Limb (tissue), 2 donors: ENCODE measurements at regions not wholly inside any gene's neighbourhood (a gene's known extent, or its start where the extent isn't known, plus 50 kb on each side); places are given as distances from the start of the nearest gene placed in this dataset.
"Not testable (repeated sequence)": the region's sequence is repeated elsewhere in the genome, so short reads cannot be mapped to it uniquely, and the experiment has no call there.

ENCODE experiments used
- DNase-seq, 2 donors: peaks; one replicate each; pipeline ENCODE4 v3.0.0-alpha.2; 2016; ENCODE audit errors: extremely low spot score in 2 of 2

GRCh38 chr14:37650356-37651037, 55.1 kb downstream of the TTC6 start:
- DNase-seq: no peak

GRCh38 chr14:37652042-37652441, 56.6 kb downstream of the TTC6 start:
- no peak for DNase-seq

DNA sequence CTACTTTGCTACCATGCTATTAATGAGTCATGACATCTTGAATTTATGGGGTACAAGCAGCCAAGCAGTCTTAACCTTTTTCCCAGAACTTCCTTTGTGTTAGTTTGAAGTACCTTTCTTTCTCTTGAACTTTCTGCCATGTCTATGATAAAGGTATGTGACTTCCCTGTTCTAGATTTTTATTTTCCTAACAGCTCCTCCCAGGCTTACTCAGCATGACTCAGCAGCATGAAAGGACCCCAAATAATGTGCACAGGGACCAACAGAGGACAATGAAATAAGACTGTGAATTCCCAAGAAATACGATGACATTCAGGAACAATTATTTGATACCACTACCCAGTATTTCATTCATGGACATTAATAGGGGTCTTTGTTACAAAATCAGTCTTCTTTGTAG, 60.0 kb downstream of the TTC6 start:
- no peak for DNase-seq

DNA sequence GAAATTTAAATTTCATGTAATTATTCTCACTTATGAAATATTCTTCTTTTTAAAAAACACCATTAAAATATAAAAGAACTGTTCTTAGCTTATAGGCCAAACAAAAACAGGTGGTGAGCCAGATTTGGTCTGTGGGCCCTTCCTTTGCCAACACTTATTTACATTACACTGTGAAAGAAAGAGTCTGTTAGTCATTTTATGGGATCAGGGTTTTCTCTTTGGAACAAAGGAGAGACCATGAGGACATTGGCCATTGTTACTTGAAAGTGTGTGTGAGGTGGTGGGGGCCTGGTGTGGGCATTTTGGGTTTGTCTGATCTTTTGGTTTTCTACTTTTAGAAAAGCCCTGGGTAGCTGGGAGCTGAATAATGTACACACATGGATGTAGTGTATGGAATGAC, 62.7 kb downstream of the TTC6 start:
- DNase-seq: no peak

DNA sequence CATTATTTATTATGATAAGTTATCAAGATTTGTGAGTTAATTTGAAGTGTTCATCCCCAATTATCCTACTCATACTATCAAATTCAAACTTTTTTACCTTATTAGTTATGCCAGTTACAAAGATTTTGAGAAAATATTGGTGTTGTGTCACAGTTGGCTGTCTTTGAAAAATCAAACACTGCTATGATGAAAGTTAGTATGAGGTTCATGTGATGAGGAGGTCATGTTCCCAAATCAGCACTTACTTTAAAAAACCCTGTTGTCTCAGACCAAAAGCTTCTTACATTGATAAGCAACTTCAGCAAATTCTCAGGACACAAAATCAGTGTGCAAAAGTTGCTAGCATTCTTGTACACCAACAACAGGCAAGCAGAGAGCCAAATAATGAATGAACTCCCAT, 68.1 kb downstream of the TTC6 start:
- no peak for DNase-seq

- DNase-seq: no peak
Observed at GRCh38 chr14:37665479-37665878, 70.0 kb downstream of the TTC6 start.

DNA sequence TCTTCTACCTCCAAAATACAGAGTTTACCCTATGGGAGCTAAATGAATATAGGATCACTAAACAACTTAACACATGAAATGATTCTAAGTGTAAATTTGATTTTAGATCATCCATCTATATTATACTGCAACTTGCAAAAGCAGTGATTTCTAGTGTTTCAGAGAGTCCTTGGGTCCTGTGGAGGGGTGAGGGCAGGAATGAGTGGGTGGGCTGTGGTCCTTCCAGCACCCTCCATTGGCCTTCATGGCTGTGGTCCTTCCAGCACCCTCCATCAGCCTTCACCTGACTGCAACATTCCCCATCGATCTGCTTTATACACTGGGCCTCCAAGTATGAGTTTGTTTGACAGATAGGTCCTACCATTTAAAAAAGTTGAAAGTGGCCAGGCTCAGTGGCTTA, 70.5 kb downstream of the TTC6 start:
- DNase-seq: no peak

- DNase-seq: no peak
Observed at GRCh38 chr14:37668646-37669045, 73.2 kb downstream of the TTC6 start.

DNA sequence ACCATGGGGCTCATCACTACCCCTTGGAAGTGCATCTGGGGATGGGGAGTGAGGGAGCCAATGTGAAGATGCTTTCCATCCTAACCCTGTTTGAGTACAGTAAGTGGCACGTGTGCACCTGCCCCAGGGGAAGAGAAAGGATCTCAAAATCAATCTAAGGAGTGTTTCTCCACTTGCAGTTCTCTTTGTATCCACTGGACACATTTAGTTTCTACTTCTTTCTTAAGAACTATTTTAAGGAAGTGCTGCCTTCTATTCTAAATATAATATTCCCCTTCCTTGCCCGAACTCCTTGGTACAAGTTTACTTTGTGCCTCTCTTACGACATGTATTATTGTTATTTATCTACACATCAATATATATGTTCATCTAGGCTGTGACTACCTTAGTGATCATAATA, 73.8 kb downstream of the TTC6 start:
- no peak for DNase-seq

- DNase-seq: no peak
Observed at GRCh38 chr14:37673439-37673838, 78.0 kb downstream of the TTC6 start.

GRCh38 chr14:37678916-37679315, 83.5 kb downstream of the TTC6 start:
- no peak for DNase-seq

DNA sequence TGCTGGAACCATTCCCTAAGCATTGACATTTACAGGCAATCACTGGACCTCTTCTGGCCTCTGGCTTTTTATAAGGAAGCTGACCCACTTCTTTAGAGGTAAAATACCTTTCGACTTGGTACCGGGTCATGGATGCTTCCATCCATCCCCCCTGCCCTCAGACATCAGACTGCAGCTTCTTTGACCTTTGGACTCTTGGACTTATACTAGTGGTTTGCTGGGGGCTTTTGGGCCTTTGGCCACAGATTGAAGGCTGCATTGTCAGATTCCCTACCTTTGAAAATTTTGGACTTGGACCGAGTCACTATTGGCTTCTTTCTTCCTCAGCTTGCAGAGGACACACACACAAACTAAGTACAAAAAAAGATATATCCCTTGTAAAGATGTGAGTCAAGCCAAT, 86.1 kb downstream of the TTC6 start:
- DNase-seq: no peak

- DNase-seq: not testable (repeated sequence)
Observed at GRCh38 chr14:37692680-37693079, 97.3 kb downstream of the TTC6 start.

GRCh38 chr14:37693420-37693819, 98.0 kb downstream of the TTC6 start:
- DNase-seq: not testable (repeated sequence)

GRCh38 chr14:37695866-37696265, 100.4 kb downstream of the TTC6 start:
- no peak for DNase-seq

DNA sequence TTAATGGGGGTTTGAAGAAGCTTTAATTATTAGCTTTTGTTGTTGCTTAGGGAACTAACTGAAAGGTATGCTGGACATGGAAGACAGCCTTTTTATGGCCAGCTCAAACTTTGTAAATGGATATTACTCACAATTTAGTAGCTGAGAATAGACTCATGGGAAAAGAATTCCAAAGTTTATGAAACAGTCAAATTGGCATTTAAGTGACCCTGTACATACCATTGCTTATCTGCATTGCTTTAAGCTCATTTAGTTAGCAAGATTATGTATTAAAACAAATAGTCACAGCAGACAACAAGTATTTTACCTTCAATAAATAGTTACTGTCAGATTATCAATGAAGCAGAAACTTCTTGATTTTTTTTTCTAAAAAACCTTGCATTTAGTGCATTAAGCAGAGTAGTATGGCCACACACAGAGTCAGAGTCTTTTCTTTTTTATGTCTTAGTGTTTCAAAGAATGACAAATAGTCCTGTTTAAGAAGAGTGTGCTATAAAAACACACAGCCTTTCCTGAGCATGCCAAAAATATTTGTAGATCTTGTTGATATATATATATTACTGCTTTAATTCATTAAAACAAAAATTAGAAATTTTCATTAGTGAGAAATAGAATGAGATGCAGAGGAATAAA, 102.2 kb downstream of the TTC6 start:
- no peak for DNase-seq

- no peak for DNase-seq
Observed at GRCh38 chr14:37698840-37699777, 103.7 kb downstream of the TTC6 start.

GRCh38 chr14:37707716-37708115, 112.3 kb downstream of the TTC6 start:
- DNase-seq: no peak

DNA sequence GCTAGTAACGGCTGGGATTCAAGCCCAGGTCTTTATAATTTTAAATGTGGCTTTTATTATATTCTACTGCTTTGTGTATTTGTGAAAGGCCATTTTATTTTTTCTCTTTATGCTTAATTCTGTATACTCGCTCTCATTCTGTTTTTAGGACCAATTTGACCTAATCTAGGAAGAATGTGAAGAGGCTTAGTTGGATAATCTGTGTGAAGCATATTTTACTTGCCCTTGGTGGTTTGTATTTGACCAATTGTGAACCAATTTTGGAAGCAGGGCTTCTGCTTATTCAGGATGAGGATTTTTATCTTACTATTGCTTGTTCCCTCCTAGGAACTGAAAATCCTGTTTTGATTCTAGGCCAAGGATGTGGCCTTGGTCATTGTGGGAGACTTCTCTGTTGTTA, 113.1 kb downstream of the TTC6 start:
- DNase-seq: no peak

GRCh38 chr14:37709419-37710195, 114.2 kb downstream of the TTC6 start:
- DNase-seq: peak in 1 of 2 donors; percentile 46

DNA sequence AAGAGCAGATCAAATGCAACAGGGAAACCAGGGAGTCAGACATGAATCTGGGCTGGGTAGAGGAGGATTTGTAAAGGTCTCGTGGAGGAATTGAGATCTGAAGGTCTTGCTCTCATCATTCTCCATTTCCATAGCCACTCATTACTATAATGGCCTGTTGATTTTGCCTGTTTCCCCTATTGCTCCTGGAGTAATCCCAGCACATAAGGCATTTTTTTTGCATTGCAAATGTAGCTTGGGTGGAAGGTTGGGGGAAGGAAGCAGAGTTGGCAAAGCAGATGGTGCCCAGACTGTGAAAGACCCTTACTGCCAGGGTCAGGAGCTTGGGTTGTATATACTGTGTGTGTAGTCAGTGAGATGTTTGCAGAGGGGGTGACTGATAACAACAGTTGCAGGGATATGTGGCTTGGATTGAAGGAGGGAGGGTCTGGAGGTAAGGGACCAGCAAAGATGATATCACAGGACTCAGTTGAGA, 116.0 kb downstream of the TTC6 start:
- no peak for DNase-seq
